ENCODE measurements at regions not wholly inside any gene's neighbourhood (a gene's known extent, or its start where the extent isn't known, plus 50 kb on each side); places are given as distances from the start of the nearest gene placed in this dataset.

DNA sequence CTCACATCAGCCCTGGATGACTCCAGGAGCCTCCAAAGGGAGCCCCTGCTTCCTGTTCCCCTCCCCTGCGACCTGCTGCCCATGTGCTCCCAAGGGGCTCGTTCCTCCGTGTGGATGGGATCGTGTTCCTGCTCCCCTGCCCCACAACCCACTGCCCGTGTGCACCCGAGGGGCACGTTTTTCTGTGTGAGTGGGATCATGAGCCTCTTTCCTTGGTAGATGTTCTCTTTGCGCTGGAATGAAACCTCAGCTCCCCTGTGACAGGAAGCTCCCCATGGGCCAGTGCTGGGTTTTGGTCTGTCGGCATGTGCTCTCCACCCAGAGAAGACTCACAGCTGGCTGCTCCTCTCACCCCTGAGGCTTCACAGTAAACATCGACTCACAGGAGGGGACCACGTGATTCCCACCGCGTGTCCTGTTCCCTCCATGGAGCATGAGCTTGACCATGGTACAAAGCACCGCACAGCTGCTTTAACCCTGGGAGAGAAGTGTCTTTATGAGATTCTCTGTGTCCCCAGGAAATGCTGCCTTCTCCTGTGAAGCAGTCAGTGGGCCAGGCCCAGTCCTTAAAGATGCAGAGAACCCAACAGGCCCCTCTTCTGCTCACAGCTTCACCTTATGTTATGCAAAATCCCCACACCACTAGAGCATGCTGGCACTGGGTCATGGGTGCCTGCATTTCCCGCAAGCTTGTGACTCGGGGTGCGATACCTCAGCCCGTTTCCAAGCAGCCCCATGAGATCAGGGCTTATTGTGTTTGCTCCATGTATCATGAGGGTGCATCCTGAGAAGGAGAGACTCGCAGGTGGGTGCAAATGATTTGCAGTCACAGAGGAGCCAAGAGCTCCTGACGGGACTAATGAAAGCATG, 215.1 kb downstream of the ERMARD start:
- TF ChIP-seq CTCF (conservative IDR thresholded peaks at IDR 0.05; ENCODE audit: low read depth, low read length) (no peak), EZH2 (IDR thresholded peaks at IDR 0.05; ENCODE audit: borderline replicate concordance, low read depth, low read length, poor library complexity, severe bottlenecking) (no peak)
